ENCODE measurements at regions not wholly inside any gene's neighbourhood (a gene's known extent, or its start where the extent isn't known, plus 50 kb on each side); places are given as distances from the start of the nearest gene placed in this dataset.

- no peak for DNase-seq (ENCODE audit: low spot score)
These were observed 410.9 kb downstream of the EPHA4 start for GRCh38 chr2:221161186-221161585.

GRCh38 chr2:221166292-221166691, 405.8 kb downstream of the EPHA4 start:
- DNase-seq (ENCODE audit: low spot score): no peak

GRCh38 chr2:221167561-221167960, 404.5 kb downstream of the EPHA4 start:
- no peak for DNase-seq (ENCODE audit: low spot score)

GRCh38 chr2:221169724-221170123, 402.4 kb downstream of the EPHA4 start:
- DNase-seq (ENCODE audit: low spot score): no peak

- DNase-seq (ENCODE audit: low spot score): no peak
These were observed 401.6 kb downstream of the EPHA4 start for GRCh38 chr2:221170548-221170947.

- DNase-seq (ENCODE audit: low spot score): no peak
These were observed 395.4 kb downstream of the EPHA4 start for GRCh38 chr2:221176667-221177066.

- DNase-seq (ENCODE audit: low spot score): no peak
These were observed 394.0 kb downstream of the EPHA4 start for GRCh38 chr2:221178139-221178538.

GRCh38 chr2:221186873-221187272, 385.2 kb downstream of the EPHA4 start:
- DNase-seq (ENCODE audit: low spot score): no peak

GRCh38 chr2:221189431-221190067, 382.6 kb downstream of the EPHA4 start:
- no peak for DNase-seq (ENCODE audit: low spot score)

GRCh38 chr2:221195829-221196228, 376.3 kb downstream of the EPHA4 start:
- no peak for DNase-seq (ENCODE audit: low spot score)

- peak; percentile 4 for DNase-seq (ENCODE audit: low spot score)
These were observed 374.8 kb downstream of the EPHA4 start for GRCh38 chr2:221197225-221197856.

GRCh38 chr2:221198309-221198708, 373.8 kb downstream of the EPHA4 start:
- DNase-seq (ENCODE audit: low spot score): no peak

GRCh38 chr2:221200184-221200839, 371.8 kb downstream of the EPHA4 start:
- no peak for DNase-seq (ENCODE audit: low spot score)

- DNase-seq (ENCODE audit: low spot score): no peak
These were observed 369.7 kb downstream of the EPHA4 start for GRCh38 chr2:221202431-221202830.

GRCh38 chr2:221203125-221203524, 369.0 kb downstream of the EPHA4 start:
- no peak for DNase-seq (ENCODE audit: low spot score)

GRCh38 chr2:221203856-221204255, 368.2 kb downstream of the EPHA4 start:
- no peak for DNase-seq (ENCODE audit: low spot score)

- no peak for DNase-seq (ENCODE audit: low spot score)
These were observed 367.4 kb downstream of the EPHA4 start for GRCh38 chr2:221204699-221205098.

GRCh38 chr2:221205103-221205673, 366.9 kb downstream of the EPHA4 start:
- DNase-seq (ENCODE audit: low spot score): no peak

- no peak for DNase-seq (ENCODE audit: low spot score)
These were observed 361.4 kb downstream of the EPHA4 start for GRCh38 chr2:221210686-221211085.

GRCh38 chr2:221211653-221212052, 360.5 kb downstream of the EPHA4 start:
- no peak for DNase-seq (ENCODE audit: low spot score)

GRCh38 chr2:221212105-221212504, 360.0 kb downstream of the EPHA4 start:
- no peak for DNase-seq (ENCODE audit: low spot score)

- DNase-seq (ENCODE audit: low spot score): no peak
These were observed 356.6 kb downstream of the EPHA4 start for GRCh38 chr2:221215487-221215886.

GRCh38 chr2:221216636-221217035, 355.5 kb downstream of the EPHA4 start:
- DNase-seq (ENCODE audit: low spot score): no peak

Data from COLO829 (cell line).